HG02678 (cell line): ENCODE measurements at regions not wholly inside any gene's neighbourhood (a gene's known extent, or its start where the extent isn't known, plus 50 kb on each side); places are given as distances from the start of the nearest gene placed in this dataset.
"Not testable (repeated sequence)": the region's sequence is repeated elsewhere in the genome, so short reads cannot be mapped to it uniquely, and the experiment has no call there.

Experiments
- ATAC-seq: cut with Tn5 transposase; IDR thresholded peaks from one replicate; pipeline ENCODE4 v1.9.1; 2021; ENCODE audit warnings: mild to moderate bottlenecking, moderate library complexity; ENCODE audit not compliant: unreplicated experiment

- no peak for ATAC-seq
Measured at GRCh38 chr5:72654231-72654630, 147.0 kb upstream of the ZNF366 start.

GRCh38 chr5:72653586-72653985, 146.4 kb upstream of the ZNF366 start:
- ATAC-seq = no peak

DNA sequence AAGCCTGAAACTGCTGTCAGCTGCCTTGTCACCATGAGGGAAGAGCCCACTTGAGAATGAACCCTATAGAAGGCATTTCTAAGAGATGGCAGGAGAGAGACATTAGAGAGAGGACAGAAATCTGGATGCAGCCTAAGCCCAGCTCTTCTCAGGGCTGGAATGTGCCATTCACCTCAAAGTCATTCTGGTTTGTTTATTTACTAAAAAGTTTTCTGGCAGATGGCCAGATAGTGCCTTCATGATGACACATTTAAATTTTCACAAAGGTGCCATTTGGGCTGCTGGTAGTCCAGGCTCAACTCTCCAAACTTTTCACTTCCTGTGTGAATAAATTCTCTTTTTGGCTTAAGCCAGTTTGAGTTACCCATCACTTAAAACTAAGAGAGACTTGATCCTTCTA, 144.6 kb upstream of the ZNF366 start:
- no peak for ATAC-seq

DNA sequence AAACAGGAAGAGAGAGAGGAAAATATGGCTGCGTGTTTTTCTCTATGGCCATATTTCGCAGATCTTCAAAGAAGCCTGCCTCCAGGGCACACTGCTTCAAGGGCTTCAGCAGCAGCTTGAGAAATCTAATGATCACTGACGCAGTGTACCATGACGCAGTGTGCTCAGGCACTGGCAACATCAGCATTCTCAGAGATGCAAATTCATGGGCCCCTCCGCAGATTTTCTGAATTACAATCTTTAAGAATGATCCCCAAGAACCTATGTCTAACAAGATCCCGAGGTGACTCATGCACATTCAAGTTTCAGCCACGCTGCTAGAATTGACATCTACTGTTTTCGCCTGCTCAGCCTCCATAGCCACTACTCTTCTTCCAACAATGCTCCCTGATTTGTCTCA, 143.9 kb upstream of the ZNF366 start:
- ATAC-seq = no peak

- ATAC-seq = no peak
Measured at GRCh38 chr5:72649449-72649848, 142.2 kb upstream of the ZNF366 start.

GRCh38 chr5:72648480-72648879, 141.3 kb upstream of the ZNF366 start:
- ATAC-seq = no peak

- ATAC-seq = no peak
Measured at GRCh38 chr5:72647806-72648205, 140.6 kb upstream of the ZNF366 start.

DNA sequence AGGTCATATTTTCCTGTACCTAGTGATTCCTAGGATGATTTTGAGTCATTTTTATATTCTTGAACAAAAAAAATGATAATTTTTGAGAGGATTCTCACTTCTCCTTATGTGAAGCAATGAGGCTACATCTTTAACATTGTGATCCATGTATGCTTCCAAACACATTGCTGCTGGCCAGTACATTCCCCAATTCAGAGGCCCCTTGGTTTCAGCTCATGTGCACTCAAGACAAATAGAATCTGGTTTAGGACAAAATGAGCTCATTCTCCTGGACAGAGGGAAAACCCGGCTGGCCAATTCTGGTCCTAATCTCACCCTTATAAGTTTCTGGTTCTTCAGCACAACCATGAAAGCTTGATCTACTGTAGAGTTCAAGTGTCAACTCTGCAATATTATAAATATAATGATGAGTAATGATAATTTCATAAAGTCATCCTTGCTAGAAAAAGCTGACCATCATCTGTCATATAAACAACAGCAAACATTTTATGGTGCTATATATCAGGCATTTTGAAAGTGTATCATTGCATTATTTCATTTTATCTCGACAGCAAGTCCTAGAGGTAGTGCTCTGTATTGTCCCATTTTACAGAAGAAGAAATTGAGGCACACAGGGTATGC, 139.1 kb upstream of the ZNF366 start:
- ATAC-seq = no peak

- ATAC-seq = no peak
Measured at GRCh38 chr5:72645064-72645846, 138.0 kb upstream of the ZNF366 start.

DNA sequence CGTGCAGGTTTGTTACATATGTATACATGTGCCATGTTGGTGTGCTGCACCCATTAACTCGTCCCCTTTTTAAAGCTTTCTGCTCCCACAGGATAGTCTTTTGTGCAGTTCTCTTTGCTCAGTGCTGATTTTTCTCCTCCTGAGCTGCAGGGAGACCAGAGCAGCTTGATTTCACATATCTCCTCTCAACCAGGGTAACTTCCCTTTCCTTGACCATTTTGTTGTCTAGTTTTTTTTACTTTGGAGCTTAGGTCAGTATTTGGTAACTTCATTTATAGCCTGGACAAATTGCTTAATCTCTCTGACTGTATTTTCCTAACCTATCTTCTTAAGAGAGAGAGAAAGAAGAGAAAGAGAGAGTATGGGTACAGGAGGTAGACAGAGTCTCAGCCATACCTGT, 137.1 kb upstream of the ZNF366 start:
- ATAC-seq = no peak

DNA sequence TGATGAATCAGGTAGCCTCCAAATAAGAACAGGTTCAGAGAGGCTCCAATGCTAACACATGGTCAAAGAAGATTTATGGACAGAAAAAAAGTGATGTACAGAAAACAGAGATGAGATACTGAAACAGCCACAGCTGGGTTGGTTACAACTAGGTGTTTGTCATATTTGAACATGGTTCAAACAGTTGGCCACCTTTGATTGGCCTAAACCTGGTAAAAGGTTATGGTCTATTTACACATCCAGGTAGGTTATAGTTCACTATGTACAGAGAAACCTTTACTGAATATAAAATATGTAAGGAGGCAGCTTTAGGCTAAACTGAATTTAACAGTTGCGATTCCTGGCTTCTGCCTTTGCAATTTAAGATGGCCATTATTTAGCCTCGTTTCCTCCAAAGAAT, 134.0 kb upstream of the ZNF366 start:
- ATAC-seq = no peak

DNA sequence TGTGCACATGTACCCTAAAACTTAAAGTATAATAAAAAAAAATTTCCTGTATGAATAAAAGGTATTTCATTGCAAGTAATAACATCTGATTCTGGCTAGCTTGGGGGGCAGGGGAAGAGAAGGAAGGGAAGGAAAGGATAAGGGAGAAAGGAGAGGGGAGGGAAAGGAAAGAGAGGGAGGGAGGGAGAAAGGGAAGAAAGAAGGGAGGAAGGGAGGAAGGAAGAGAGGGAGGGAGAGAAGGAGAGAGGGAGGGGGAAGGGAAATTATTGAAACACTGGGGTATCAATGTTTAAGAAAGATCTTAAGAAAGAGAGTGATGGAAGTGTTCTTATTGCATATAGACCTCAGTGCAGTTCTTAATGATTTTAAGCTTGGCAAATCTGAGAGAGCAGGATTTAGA, 129.8 kb upstream of the ZNF366 start:
- ATAC-seq = no peak

DNA sequence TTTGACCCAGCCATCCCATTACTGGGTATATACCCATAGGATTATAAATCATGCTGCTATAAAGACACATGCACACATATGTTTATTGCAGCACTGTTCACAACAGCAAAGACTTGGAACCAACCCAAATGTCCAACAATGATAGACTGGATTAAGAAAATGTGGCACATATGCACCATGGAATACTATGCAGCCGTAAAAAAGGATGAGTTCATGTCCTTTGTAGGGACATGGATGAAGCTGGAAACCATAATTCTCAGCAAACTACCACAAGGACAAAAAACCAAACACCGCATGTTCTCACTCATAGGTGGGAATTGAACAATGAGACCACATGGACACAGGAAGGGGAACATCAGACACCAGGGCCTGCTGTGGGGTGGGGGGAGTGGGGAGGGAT, 129.4 kb upstream of the ZNF366 start:
- ATAC-seq = not testable (repeated sequence)

DNA sequence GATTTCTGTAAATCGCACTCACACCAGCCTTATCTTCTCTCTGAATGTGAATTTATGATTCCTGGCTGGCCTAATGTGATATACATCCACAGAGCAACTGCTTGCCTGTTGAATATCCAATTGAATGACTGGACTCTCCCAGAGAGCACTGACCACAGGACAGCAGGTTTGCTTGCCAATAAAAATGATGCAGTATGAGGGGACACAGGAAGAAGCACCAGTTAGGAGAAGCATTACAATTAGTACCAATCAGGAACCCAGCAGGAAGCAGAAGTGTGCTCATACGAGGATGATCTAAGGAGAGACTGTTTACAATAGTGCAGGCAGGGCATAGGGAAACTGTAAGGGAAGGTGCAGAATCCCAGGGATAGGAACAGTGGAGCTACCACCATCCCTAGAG, 127.2 kb upstream of the ZNF366 start:
- ATAC-seq = no peak

- ATAC-seq = no peak
Measured at GRCh38 chr5:72633649-72634048, 126.4 kb upstream of the ZNF366 start.

DNA sequence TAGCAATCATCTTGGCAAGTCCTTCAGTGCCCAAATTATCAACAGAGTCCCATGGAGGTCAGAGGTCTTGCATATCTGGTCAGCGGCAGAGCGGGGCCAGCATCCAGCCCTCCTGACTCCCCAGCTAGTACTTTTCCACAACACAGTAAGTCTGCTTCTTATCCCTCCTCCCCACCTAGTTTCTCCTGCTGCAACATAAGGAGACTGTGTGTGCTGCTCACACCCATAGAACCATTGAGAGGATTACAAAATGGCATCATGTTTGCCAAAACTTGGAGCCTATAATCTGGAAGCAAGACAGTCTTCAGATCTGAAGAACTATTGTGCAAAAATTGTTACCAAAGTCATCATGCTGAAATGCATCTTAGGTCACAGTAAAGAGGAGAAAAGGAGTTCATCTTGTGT, 125.8 kb upstream of the ZNF366 start:
- ATAC-seq = no peak

DNA sequence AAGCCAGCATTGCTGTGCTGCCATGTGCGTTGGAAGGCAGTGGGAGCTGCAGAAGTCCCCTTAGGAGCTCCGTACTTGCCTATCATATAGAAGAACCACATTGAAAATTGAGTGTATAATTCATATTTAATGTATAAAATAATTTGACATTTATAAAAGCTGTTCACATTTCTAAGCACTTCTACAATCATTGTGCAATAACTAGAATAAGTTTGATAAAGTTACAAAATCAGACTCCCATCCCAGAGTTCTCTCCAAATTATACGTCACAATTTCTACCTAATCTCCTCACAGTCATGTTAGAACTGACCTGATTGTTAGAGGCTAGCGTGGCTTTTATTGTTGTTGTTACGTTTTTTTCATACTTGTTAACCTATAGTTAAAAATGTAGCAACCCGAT, 123.5 kb upstream of the ZNF366 start:
- no peak for ATAC-seq

DNA sequence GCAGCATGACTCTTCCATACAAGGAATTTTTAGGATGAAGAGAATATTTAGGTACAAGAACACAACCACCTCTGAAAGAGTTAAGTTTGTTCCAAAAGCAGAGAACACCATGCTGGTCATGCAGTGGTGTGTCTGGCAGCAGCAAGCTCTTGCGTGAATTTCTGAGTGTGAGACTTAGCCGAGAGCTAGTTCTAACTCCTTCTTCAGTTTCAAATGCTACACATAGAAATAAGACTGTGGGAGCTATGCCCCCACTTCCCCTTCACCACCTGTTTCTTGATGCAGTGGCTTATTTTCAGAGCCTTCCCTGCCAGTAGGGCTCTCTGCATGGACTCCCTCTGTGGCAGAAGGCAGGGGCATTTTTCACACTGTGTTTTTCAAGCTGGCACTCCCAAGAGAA, 122.9 kb upstream of the ZNF366 start:
- no peak for ATAC-seq

DNA sequence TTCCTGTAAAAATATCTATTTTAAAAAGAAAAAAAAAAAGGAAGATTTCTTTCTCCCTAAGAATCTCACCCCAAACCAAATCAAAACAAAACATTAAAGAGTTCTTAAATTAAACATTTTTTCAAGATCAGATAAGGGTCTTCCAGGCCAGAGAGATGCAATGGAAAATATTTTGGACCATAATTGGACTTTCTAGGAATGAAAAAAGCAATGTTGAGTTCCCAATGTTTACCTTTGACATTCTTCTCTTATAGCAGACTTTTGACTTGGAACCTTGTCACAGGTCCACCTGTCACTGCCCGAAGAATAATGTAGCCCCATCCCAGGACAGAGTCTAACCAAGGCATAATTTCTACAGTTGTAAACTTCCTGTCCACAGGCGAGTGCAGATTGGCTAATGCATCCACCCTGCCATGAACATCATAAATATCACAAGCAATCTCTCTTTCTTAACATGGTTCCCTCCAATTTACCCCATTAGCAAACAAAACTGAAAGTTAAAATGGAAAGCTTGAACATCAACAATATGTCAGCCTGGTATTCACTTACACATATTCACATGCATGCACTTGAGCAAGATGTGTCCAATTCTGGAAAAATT, 121.7 kb upstream of the ZNF366 start:
- ATAC-seq = no peak

DNA sequence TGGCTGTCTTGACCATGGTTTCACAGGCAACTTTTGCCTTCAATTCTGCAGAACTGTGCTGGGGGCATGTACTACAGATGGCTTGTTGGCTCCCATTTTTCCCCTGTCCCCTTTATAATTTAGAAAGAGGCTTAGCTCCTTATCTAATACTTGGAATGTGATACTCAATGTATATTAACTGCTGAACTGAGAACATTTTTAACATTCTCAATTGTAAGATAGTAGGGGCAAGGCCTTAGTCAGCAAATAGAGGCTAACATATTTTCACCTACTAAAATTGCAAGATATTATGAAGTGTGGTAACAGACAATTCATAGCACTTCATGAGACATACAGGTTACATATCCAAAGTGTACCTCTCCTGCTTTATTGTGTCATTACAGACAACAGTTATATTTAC, 118.1 kb upstream of the ZNF366 start:
- ATAC-seq = no peak

DNA sequence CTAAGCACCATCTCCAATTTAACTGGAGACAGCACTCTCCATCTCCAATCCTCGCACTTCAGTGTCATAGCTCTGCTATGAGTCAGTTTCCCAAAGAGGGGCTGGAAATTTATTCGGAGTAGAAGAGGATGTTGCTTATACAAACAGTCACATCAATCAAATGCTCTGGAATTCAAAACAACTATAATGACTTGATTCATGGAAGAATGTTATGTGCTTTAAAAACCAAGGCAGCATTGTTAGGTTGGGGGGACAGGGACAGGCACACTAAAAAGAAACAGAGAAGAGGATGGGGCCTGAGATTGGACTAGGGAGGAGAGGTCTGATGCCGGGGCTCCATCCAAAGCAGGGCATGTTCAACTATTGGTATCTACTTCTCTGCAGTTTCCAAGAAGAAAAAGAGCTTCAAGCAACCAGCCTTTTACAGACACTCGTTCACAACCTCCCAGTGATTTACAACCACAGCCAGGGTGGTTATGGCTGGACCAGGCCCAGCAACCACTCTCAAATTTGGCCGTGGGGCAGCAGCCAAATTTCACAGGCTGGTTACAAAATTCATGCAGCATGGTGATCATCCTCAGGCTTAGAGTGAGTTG, 117.5 kb upstream of the ZNF366 start:
- no peak for ATAC-seq

DNA sequence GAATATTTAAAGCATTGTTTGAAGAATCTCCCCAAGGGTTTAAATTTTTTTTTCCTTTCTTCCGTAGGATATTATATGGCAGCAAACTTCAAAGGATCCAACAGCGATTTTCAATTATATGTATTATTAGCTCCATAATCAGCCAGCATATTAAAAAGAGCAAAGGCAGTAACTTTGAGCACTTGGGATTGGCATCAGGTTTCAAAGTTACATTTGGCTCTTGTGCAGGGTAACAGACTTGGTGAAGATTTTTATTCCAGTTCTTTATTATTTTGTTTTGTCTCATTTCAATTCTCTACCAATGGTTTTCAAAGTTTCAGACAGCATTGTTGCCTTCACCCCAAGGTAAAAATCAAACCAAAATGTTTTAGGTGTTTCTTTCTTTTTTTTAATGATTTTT, 116.7 kb upstream of the ZNF366 start:
- ATAC-seq = no peak
